PC-3 (cell line): ENCODE measurements at regions not wholly inside any gene's neighbourhood (a gene's known extent, or its start where the extent isn't known, plus 50 kb on each side); places are given as distances from the start of the nearest gene placed in this dataset.

Experiments used
- EZH2 ChIP-seq: fragments of 300-600 bp; sonication (generic); IDR thresholded peaks from one replicate; pipeline ENCODE4 v1.6.1; 2017; ENCODE audit warnings: antibody characterized with exemption, mild to moderate bottlenecking, low read length; ENCODE audit not compliant: unreplicated experiment
- TF ChIP-seq, protein P1 (sequence below): fragments of 300-600 bp; sonication (generic); conservative IDR thresholded peaks from 2 replicates; pipeline ENCODE4 v1.5.1; 2017; ENCODE audit warnings: antibody characterized with exemption, low read depth, mild to moderate bottlenecking, low read length

DNA sequence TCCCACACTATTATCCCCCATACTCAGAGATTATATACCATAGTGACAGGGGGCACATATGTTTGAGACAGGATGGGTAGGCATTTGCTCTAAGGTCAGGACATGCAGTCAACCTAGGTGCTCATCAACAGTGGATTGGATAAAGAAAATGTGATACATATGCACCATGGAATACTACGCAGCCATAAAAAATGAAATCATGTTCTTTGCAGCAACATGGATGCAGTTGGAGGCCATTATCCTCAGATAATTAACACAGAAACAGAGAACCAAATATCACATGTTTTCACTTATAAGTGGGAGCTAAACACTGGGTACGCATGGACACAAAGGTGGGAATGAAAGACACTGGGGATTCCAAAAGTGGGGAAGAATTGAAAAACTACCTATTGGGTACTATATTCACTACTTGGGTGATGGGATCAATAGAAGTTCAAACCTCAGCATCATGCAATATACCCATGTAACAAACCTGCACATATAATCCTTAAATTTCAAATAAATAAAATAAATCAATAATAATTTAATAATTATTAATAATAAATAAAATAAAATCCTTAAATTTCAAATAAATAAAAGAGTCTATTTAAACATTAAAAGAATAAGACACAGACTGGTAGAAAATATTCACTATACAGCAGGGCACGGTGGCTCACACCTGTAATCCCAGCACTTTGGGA is 160.1 kb upstream of the CNOT2 start:
- TF ChIP-seq, protein P1, sequence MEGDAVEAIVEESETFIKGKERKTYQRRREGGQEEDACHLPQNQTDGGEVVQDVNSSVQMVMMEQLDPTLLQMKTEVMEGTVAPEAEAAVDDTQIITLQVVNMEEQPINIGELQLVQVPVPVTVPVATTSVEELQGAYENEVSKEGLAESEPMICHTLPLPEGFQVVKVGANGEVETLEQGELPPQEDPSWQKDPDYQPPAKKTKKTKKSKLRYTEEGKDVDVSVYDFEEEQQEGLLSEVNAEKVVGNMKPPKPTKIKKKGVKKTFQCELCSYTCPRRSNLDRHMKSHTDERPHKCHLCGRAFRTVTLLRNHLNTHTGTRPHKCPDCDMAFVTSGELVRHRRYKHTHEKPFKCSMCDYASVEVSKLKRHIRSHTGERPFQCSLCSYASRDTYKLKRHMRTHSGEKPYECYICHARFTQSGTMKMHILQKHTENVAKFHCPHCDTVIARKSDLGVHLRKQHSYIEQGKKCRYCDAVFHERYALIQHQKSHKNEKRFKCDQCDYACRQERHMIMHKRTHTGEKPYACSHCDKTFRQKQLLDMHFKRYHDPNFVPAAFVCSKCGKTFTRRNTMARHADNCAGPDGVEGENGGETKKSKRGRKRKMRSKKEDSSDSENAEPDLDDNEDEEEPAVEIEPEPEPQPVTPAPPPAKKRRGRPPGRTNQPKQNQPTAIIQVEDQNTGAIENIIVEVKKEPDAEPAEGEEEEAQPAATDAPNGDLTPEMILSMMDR: no peak
- no peak for TF ChIP-seq EZH2
